ENCODE measurements at regions not wholly inside any gene's neighbourhood (a gene's known extent, or its start where the extent isn't known, plus 50 kb on each side); places are given as distances from the start of the nearest gene placed in this dataset.

GRCh38 chr7:13821152-13821787 is 168.2 kb downstream of the ETV1 start:
- no peak for TF ChIP-seq POLR2AphosphoS5 (IDR thresholded peaks at IDR 0.05; ENCODE audit: low read depth, low read length)
- TF ChIP-seq FOXP2 (optimal IDR thresholded peaks at IDR 0.05; ENCODE audit: borderline replicate concordance, extremely low read depth, extremely low read length, insufficient read depth) = no peak
- no peak for TF ChIP-seq TAF1 (IDR thresholded peaks at IDR 0.05; ENCODE audit: borderline replicate concordance, insufficient read depth, low read length)
